ENCODE measurements at regions not wholly inside any gene's neighbourhood (a gene's known extent, or its start where the extent isn't known, plus 50 kb on each side); places are given as distances from the start of the nearest gene placed in this dataset.

- 81 to 96% (median 91%) methylated on average over 3 of the region's 3 CpGs for WGBS, 3 donors
- no peak overlapping the region for H3K27ac ChIP-seq (ENCODE audit: low read depth, low read length)
These were observed 509.9 kb upstream of the ZNF608 start for GRCh38 chr5:125256296-125256695.

GRCh38 chr5:125257057-125257972, 510.9 kb upstream of the ZNF608 start:
- H3K27ac ChIP-seq (ENCODE audit: low read depth, low read length), result no peak overlapping the region
- 82 to 87% (median 87%) methylated on average over 4 of the region's 4 CpGs for WGBS, 3 donors

DNA sequence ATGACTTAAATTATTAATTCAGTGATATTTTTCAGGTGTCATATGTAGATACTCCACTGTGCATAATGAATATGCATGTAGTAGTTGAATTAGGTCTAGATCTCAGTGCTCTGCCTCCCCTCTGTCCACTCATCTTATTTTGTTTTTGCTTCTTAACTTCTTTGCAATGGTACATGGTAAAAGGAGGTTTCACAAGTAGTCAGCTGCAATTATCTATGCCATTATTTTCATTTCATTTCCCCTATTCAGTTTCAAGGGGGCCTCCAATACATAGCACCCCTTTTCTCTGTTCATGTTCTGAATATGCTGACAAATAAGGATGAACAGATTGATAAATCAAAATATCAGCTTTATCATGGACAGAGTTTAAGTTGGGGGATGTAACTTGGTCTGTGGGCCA, 511.6 kb upstream of the ZNF608 start:
- no peak overlapping the region for H3K27ac ChIP-seq (ENCODE audit: low read depth, low read length)

DNA sequence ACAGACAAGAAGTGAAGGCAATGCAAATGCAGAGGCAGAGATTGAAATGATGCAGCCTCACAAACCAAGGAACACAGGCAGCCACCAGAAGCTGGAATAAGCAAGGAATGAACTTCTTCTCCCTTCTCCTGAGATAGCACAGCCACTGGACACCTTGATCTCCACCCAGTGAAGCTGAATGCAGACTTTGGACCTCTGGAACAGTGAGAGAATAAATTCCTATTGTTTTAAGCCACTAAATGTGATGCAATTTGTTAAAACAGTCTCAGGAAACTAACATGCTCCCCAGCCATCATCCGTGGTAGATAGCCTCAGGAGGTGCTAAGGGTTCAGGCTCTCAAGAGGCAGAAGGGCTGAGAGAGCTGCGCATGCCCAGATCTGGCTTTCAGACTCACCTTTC, 512.2 kb upstream of the ZNF608 start:
- H3K27ac ChIP-seq (ENCODE audit: low read depth, low read length), result no peak overlapping the region
- 66 to 81% (median 71%) methylated on average over 2 of the region's 2 CpGs for WGBS, 3 donors

DNA sequence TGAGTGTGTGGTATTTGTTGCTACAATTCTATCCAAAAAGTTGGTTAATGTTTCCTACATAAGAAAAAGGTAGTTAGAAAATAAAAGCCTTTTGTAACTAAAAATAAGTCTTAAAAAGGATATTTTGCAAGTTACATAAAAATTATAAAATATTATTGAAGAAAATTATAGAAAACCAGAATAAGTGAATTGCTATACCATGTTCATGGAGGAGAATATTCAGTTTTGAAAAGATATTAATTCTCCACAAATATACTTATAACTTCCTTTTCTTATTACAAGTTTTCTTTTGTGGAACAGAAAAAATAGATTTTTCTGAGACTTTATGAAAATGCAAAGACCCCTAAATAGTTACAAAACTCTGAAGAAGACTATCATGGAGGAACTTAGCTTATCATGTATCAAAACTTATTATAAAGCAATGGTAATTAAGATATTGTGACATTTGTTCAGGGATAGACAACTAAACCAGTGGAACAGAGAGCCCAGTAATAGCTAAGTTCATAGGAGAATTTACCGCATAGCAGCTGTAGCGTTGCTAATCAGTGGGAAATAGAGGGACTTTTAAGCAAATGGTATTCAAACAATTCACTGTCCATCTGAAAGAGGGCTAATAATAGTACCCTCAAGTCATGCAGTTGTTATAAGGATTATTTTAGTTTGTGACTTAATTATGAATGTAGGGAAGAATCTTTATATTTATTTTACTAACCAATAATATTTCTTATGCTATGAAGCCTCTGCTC, 515.2 kb upstream of the ZNF608 start:
- no peak overlapping the region for H3K27ac ChIP-seq (ENCODE audit: low read depth, low read length)
- WGBS, 3 donors, result 63 to 97% (median 97%) methylated on average over 2 of the region's 2 CpGs

DNA sequence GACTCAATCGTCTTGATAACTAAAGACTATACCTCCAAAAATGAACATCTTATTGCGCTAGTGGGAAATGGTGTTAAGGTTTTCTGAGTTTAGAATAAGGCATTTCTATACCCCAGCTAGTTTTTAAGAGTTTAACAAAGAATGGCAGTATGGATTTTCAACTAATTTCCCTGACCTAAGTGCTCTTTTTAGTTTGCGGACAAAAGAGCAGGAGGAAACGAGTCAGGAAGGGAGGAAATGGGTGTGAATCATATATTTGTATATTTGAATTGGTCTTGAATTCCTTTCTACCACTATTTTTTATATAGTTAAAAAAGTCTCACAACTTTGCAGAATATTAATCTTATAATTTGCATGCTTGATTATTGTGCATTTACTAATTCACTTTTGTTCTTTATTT, 516.3 kb upstream of the ZNF608 start:
- no peak overlapping the region for H3K27ac ChIP-seq (ENCODE audit: low read depth, low read length)
- 81 to 85% (median 83%) methylated on average over 4 of the region's 4 CpGs for WGBS, 3 donors

DNA sequence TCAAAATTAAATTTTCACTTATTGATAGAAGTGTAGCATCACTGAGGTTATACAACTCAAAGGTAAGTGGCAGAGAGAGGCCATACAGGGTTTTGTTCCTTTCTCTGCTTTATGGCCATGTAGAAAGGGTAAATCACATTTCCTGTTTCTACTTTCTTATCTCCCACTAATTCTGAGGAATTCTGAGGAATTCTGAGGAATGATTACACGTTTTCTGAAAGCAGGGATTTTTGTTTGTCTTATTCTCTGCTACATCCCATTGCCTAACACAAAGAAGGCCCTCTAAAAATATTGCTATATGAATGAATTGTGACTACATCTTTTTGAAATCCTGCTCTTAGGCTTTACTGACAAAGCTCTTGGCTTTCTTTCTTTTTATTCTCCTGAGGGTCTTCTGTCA, 516.9 kb upstream of the ZNF608 start:
- H3K27ac ChIP-seq (ENCODE audit: low read depth, low read length), result no peak overlapping the region
- 52 to 80% (median 55%) methylated on average over 1 of the region's 1 CpG for WGBS, 3 donors

GRCh38 chr5:125266106-125266505, 519.7 kb upstream of the ZNF608 start:
- WGBS, 3 donors, result 87 to 89% (median 89%) methylated on average over 2 of the region's 2 CpGs
- no peak overlapping the region for H3K27ac ChIP-seq (ENCODE audit: low read depth, low read length)

DNA sequence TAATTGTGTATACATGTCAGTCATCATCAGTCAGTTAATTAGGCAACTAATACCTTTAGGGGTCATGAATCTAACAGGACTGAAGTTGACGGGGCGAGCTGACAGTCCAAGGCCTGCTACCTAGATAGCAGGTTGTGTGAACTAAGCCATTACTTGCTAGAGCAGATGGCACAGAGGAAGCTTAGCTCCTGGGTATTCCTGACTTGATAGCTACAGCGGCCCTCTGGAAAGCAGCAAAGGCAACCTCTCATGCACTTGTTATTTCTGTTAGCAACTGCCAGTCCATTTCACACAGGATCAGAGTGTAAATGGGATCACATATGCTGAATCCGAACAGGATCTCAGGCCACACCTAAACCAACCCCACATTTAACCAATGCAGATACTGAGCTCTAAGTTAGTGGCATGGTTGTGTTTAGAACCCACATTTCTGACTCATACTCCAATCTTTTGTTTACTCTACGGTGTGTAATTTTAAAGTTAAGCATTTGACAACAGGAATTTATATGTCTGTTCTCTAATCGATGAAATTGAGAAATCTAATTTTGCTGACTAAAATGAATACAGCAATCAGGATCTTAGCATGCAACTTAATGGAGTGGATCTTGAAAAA, 521.3 kb upstream of the ZNF608 start:
- WGBS, 3 donors, result 87 to 94% (median 93%) methylated on average over 6 of the region's 6 CpGs
- H3K27ac ChIP-seq (ENCODE audit: low read depth, low read length), result no peak overlapping the region

DNA sequence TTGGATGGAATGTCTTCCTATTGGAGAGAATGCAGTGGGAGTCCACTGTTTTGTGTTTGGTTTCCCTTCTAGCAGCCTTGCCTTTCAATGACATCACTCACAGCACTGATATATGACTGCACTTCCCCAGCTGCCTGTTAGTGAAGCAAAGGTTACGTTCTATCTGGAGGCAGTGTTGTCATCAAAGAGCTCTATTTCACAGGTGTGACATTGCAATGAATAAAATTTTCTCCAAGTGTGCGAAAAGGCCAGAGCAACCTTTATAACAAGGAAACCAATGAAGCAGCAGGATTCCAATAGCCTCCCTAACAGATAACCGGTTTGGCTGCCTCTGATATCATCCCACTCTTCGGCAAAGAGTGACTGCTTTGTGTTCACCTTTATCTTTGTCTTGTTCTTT, 523.5 kb upstream of the ZNF608 start:
- WGBS, 3 donors, result 72 to 96% (median 92%) methylated on average over 4 of the region's 4 CpGs
- H3K27ac ChIP-seq (ENCODE audit: low read depth, low read length), result no peak overlapping the region

DNA sequence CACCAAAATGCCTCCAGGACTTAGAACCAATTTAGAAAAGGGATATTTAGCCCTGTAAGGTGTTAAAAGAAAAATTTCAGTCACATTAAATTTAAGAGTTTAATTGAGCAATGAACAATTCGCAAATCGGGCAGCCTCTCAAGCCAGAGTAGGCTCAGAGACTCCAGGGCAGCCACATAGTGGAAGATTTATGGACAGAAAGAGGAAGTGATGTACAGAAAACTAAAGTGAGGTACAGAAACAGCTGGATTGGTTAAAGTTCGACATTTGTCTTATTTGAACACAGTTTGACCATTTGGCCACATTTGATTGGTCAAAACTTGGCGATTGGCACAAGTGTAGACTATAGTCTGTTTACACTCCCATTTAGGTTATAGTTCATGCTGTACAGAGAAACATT, 525.9 kb upstream of the ZNF608 start:
- WGBS, 3 donors, result 63 to 85% (median 65%) methylated on average over 4 of the region's 4 CpGs

GRCh38 chr5:125274211-125274610, 527.8 kb upstream of the ZNF608 start:
- H3K27ac ChIP-seq (ENCODE audit: low read depth, low read length), result no peak overlapping the region
- WGBS, 3 donors, result 62 to 77% (median 74%) methylated on average over 1 of the region's 1 CpG

More for the DNA sequence above, 525.9 kb upstream of the ZNF608 start:
- no peak overlapping the region for H3K27ac ChIP-seq (ENCODE audit: low read depth, low read length)

DNA sequence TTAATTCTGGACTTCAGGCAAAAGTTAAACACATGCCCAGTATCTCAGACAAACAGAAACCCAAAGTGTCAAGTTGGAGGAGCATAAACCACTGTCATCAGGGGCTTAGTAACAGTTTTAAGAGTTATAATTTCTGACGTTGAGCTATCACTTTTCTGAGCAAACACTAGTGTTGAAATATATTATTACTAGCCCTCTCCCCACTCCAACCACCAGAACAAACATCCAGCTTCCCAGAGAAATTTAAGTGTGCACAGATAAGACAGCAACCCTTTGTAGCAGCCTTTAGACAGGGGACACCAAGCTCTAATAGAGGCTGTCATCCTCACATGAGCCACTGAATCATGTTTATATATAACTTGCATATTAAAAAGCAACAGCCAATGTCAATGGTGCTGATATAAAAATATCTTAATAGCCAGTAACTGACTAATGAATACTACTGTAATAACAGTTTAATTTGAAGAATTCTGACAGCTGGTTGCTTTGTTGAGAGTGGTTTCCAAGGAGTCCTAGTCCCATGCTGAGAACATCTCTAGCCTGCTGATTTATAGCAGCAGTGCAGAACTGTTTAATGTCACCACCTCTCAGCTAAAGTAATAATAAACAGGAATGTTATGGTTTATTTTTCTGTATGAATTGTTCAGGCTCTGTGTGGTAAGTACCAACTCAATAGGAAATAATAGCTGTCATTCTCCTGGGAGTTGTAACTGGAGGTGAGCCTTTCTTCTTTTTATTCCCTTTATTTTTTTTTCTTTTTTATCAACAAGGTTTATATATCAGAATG, 528.7 kb upstream of the ZNF608 start:
- WGBS, 3 donors, result 39 to 70% (median 59%) methylated on average over 1 of the region's 1 CpG
- no peak overlapping the region for H3K27ac ChIP-seq (ENCODE audit: low read depth, low read length)

- H3K27ac ChIP-seq (ENCODE audit: low read depth, low read length), result no peak overlapping the region
- WGBS, 3 donors, result 53 to 85% (median 85%) methylated on average over 3 of the region's 3 CpGs
These were observed 529.3 kb upstream of the ZNF608 start for GRCh38 chr5:125275725-125276090.

GRCh38 chr5:125276096-125276495, 529.7 kb upstream of the ZNF608 start:
- H3K27ac ChIP-seq (ENCODE audit: low read depth, low read length), result no peak overlapping the region
- 83 to 98% (median 91%) methylated on average over 2 of the region's 2 CpGs for WGBS, 3 donors

GRCh38 chr5:125277494-125278154, 531.2 kb upstream of the ZNF608 start:
- H3K27ac ChIP-seq (ENCODE audit: low read depth, low read length), result no peak overlapping the region
- 92% methylated on average over 3 of the region's 3 CpGs for WGBS, 3 donors

DNA sequence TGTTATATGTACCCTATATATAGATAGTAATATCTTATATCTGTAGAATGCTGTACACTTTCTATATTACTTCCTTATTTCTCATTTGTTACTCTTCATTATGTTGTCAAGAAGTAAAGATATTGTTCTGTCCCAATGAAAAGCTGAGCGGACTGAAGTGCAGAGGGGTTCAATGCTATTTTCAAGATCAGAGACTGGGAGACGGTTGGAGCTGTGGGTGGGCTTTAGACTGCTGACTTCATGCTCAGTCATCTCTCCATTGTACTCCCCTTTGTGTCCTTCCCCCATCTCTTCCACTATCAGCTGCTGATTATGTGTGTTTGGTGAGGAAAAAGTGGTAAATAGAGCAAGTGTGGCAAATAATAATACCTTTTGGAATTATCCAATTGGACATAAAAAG, 532.3 kb upstream of the ZNF608 start:
- 89 to 98% (median 94%) methylated on average over 2 of the region's 2 CpGs for WGBS, 3 donors

GRCh38 chr5:125281667-125282066, 535.2 kb upstream of the ZNF608 start:
- no peak overlapping the region for H3K27ac ChIP-seq (ENCODE audit: low read depth, low read length)

More for the DNA sequence above, 532.3 kb upstream of the ZNF608 start:
- no peak overlapping the region for H3K27ac ChIP-seq (ENCODE audit: low read depth, low read length)
